Calu3 (cell line): ENCODE measurements at regions not wholly inside any gene's neighbourhood (a gene's known extent, or its start where the extent isn't known, plus 50 kb on each side); places are given as distances from the start of the nearest gene placed in this dataset.

Source experiments
- BruUV-seq: library from RNA; stranded (reverse); fragments of 400-500 nt; replicated peaks from 2 replicates; lab custom pipeline; 2021; lab: Mats Ljungman, UMichigan
- CTCF ChIA-PET: fragments of 300-600 bp; sonication (Branson Sonifier 250); formaldehyde crosslinking; loops from one replicate; lab custom pipeline; 2022; ENCODE audit warnings: antibody characterized with exemption; lab: Charles Lee
- DNase-seq: peaks from one replicate; pipeline ENCODE4 v3.0.0; 2022
- H3K27ac Mint-ChIP-seq: one replicate; pipeline ENCODE4 v1.8.0; 2022; ENCODE audit warnings: mixed read lengths; ENCODE audit not compliant: unreplicated experiment
- H3K27me3 Mint-ChIP-seq: one replicate; pipeline ENCODE4 v1.8.0; 2022; ENCODE audit warnings: mixed read lengths; ENCODE audit not compliant: unreplicated experiment
- H3K36me3 Mint-ChIP-seq: one replicate; pipeline ENCODE4 v1.8.0; 2022; ENCODE audit warnings: mild to moderate bottlenecking, moderate library complexity, mixed read lengths; ENCODE audit not compliant: insufficient read depth, unreplicated experiment
- H3K4me1 Mint-ChIP-seq: one replicate; pipeline ENCODE4 v1.8.0; 2022; ENCODE audit warnings: mild to moderate bottlenecking, low read depth, mixed read lengths; ENCODE audit not compliant: unreplicated experiment
- H3K4me3 Mint-ChIP-seq: one replicate; pipeline ENCODE4 v1.8.0; 2022; ENCODE audit warnings: mild to moderate bottlenecking, low read depth, moderate library complexity, mixed read lengths; ENCODE audit not compliant: unreplicated experiment
- H3K9me3 Mint-ChIP-seq: one replicate; pipeline ENCODE4 v1.8.0; 2022; ENCODE audit warnings: low read depth, mixed read lengths; ENCODE audit not compliant: unreplicated experiment
- intact Hi-C: fragments of 100-400 bp; cut with micrococcal nuclease; formaldehyde crosslinking; loops from one replicate; pipeline ENCODE4 v1.10.0; 2022; ENCODE audit not compliant: unreplicated experiment
- TF ChIP-seq, protein P1 (sequence below): fragments of 200-600 bp; IDR thresholded peaks from one replicate; pipeline ENCODE4 v1.8.0; 2022; ENCODE audit warnings: antibody characterized with exemption; ENCODE audit not compliant: unreplicated experiment

DNA sequence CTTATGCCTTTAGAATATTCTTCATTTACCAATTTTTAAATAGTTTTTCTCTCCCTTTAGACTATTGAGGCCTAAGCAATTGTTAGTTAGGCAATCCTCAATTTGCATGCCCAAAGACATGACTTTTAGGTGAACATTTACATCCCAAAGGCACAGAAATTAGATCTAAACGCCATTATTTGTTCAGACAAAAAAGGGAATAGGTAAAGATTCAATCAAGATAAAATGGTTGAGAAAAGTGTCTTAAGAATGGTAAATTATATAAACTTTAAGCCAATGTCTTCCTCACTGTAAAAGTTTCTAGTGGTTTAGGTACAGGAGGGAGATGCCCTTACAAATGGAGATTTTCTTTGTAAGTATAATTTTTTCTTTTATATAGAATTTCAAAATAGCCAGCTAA is 50.2 kb upstream of the MME start:
- no peaks in the 10 kb centered on the region for H3K9me3 Mint-ChIP-seq
- TF ChIP-seq, protein P1, sequence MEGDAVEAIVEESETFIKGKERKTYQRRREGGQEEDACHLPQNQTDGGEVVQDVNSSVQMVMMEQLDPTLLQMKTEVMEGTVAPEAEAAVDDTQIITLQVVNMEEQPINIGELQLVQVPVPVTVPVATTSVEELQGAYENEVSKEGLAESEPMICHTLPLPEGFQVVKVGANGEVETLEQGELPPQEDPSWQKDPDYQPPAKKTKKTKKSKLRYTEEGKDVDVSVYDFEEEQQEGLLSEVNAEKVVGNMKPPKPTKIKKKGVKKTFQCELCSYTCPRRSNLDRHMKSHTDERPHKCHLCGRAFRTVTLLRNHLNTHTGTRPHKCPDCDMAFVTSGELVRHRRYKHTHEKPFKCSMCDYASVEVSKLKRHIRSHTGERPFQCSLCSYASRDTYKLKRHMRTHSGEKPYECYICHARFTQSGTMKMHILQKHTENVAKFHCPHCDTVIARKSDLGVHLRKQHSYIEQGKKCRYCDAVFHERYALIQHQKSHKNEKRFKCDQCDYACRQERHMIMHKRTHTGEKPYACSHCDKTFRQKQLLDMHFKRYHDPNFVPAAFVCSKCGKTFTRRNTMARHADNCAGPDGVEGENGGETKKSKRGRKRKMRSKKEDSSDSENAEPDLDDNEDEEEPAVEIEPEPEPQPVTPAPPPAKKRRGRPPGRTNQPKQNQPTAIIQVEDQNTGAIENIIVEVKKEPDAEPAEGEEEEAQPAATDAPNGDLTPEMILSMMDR = no peak
- intact Hi-C loops = no loop called here
- CTCF ChIA-PET = interaction anchor here (0.6 kb wide), 1 partner anchor 276 kb away, joined by 3 read pairs; no protein-coding TSS in a partner anchor
- DNase-seq = no peak
- H3K27me3 Mint-ChIP-seq = no peaks in the 10 kb centered on the region
- no peak overlapping the region for H3K4me3 Mint-ChIP-seq
- BruUV-seq = no TSS peak
- no peaks in the 10 kb centered on the region for H3K36me3 Mint-ChIP-seq
- H3K4me1 Mint-ChIP-seq = no peaks in the 10 kb centered on the region
- no peak overlapping the region for H3K27ac Mint-ChIP-seq

DNA sequence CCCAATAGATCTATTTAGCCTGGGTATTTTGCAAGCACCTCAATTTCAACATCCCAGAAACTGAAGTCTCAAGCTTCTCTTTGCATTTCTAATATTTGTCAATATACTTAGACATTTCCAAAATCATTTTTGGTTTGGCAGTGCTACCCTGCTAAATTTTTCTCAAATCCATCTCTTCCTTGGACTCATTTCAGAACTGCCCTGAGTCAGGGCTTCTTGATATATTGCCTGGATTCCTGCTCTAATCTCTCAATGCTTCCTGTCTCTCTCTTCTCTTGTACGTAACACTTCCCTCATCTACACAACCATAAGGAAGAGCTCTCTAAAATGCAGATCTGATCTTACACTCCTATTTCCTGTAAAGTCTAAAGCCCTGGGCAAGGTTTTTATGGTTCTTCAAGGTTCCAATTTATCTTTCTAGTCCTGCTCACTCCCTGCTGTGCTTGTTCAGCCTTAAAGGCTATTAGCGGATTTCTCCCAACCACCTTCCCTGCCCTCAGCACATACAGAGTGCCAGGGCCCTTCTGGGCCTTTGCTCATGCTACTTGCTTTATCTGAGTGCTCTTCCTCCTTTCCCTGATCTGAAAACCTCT is 53.0 kb upstream of the MME start:
- BruUV-seq = no TSS peak
- Mint-ChIP-seq H3K27ac (no peak overlapping the region), H3K9me3 (no peaks in the 10 kb centered on the region), H3K4me3 (no peak overlapping the region), H3K36me3 (no peaks in the 10 kb centered on the region), H3K4me1 (no peaks in the 10 kb centered on the region), H3K27me3 (no peaks in the 10 kb centered on the region)
- TF ChIP-seq, protein P1 = no peak
- intact Hi-C loops = no loop called here
- DNase-seq = no peak
- CTCF ChIA-PET = interaction anchor here (0.5 kb wide), 1 partner anchor 18 kb away, joined by 3 read pairs; no protein-coding TSS in a partner anchor

DNA sequence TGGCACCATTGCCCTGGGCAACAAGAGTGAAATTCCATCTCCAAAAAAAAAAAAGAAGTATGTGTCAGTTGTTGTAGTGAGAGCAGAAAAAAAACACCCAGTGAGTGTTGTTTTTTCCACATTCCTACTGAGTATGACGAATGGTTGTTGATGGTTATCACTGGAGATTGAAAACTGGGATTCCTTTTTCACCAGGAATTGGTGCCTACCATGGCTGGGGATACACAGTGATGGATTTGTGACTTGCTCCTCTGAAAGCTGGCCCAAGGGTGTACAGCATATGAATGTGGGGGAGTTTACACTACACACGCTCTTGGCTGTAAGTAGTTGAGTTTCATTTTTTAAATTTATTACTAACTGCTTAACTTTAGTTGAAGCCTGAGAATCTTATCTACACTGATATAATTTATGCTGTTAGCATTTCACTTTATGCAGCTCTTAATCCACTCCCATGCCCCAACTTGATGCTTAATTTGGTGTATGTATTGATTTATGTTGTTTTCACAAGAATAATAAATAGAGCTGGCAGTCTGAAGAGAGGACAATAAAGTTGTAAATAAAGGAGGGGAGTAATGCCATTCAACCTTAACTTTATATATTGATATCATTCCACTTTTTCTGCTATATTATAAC is 56.0 kb upstream of the MME start:
- no peaks in the 10 kb centered on the region for H3K9me3 Mint-ChIP-seq
- intact Hi-C loops = no loop called here
- CTCF ChIA-PET = no interaction called here
- TF ChIP-seq, protein P1 = no peak
- BruUV-seq = no TSS peak
- H3K4me3 Mint-ChIP-seq = no peak overlapping the region
- no peak overlapping the region for H3K27ac Mint-ChIP-seq
- no peaks in the 10 kb centered on the region for H3K4me1 Mint-ChIP-seq
- DNase-seq = no peak
- no peaks in the 10 kb centered on the region for H3K27me3 Mint-ChIP-seq
- no peaks in the 10 kb centered on the region for H3K36me3 Mint-ChIP-seq

DNA sequence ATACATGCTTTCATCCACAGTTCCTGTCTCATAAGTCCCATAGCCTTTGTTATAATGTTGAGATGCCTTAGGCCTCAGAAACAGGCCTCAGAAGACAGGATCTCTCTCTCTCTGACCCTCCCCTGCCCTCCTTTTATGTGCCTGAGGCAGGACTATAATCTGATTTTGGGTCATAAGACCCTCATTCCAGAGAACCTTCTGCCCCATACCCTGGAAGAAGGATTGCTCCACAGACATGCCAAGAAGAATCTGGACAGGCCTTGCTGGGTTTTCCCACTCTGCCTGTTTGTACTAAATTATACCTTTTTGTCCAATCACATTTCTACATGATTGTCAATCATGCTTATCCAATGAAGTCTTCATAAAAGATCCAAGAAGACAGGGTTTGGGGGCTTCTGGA is 57.2 kb upstream of the MME start:
- no peak overlapping the region for H3K4me3 Mint-ChIP-seq
- H3K27me3 Mint-ChIP-seq = no peaks in the 10 kb centered on the region
- TF ChIP-seq, protein P1 = no peak
- BruUV-seq = no TSS peak
- no peak for DNase-seq
- H3K4me1 Mint-ChIP-seq = no peaks in the 10 kb centered on the region
- CTCF ChIA-PET = no interaction called here
- H3K36me3 Mint-ChIP-seq = no peaks in the 10 kb centered on the region
- intact Hi-C loops = no loop called here
- H3K27ac Mint-ChIP-seq = no peak overlapping the region
- no peaks in the 10 kb centered on the region for H3K9me3 Mint-ChIP-seq
